Kidney glomerular epithelial cell (primary cell): ENCODE measurements at regions not wholly inside any gene's neighbourhood (a gene's known extent, or its start where the extent isn't known, plus 50 kb on each side); places are given as distances from the start of the nearest gene placed in this dataset.
A peak's percentile ranks its signal among the peaks of the same experiment; 100 is the strongest.

ENCODE experiments used
- DNase-seq: peaks from one replicate; lab custom pipeline; 2025; lab: John Stamatoyannopoulos, UW

GRCh38 chr12:24223926-24224325, 274.5 kb upstream of the SOX5 start:
- no peak for DNase-seq

DNA sequence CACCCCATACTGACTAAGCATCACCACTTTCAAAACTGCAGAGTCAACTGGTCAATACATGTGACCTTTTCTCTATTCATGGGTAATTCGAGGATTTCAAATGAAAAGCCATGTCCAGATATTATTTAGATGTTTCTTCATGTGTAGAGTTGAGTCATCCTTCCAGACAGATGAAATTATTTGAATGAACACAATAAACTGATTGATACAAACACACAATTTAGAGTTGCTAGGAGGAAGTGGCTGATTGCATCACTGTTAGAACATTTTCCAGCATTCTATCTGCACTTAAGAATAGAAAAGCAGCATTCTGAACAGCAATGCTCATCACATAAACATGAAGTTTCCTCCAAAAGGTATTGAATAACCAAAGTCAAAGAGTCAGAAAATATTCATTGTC, 273.5 kb upstream of the SOX5 start:
- peak; percentile 36 for DNase-seq

GRCh38 chr12:24212496-24212895, 263.0 kb upstream of the SOX5 start:
- DNase-seq, result no peak

- DNase-seq, result no peak
Observed at GRCh38 chr12:24206621-24207020, 257.2 kb upstream of the SOX5 start.

- peak; percentile 32 for DNase-seq
Observed at GRCh38 chr12:24201258-24201970, 251.9 kb upstream of the SOX5 start.

- DNase-seq, result peak; percentile 24
Observed at GRCh38 chr12:24200010-24200409, 250.5 kb upstream of the SOX5 start.

- peak; percentile 83 for DNase-seq
Observed at GRCh38 chr12:24198936-24199671, 249.6 kb upstream of the SOX5 start.

GRCh38 chr12:24198070-24198469, 248.6 kb upstream of the SOX5 start:
- peak; percentile 46 for DNase-seq

- DNase-seq, result no peak
Observed at GRCh38 chr12:24197532-24197931, 248.1 kb upstream of the SOX5 start.

DNA sequence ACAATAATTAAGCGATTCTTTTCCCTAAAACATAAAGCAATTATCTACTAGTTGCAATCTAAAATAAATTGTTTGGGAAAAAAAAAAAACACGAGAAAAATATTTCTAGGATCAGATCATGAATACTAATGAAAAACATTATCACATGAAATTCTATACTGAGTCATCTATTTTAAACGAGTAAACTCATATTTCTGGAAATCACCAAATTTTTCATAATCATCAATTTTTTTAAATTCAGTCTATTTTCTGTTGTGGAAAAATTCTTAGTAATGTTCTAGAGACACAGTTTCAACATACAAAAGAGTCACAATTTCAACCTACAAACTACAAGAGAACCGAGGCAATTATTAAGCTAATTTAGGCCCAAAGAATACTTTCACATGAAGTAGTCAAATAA, 245.6 kb upstream of the SOX5 start:
- DNase-seq, result no peak

DNA sequence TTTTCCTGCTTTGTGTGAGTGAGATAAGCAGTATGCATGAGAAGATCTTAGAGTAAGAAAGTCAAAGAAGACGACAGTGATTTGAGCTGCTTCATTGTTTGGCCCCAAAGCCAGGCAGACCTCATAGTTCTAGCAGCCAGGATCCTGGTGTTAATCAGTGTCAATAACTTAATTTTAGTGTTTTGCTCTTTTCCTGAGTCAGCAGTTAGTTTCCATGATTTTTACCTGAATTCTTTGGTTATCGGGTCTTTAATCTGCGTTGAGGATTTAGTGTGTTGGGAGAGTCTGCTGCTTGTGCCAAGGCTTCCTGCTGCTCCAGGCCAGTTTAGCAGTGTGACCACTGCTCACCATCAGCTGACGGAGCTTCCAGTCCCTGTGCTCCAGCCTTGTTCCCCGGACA, 241.6 kb upstream of the SOX5 start:
- no peak for DNase-seq

DNA sequence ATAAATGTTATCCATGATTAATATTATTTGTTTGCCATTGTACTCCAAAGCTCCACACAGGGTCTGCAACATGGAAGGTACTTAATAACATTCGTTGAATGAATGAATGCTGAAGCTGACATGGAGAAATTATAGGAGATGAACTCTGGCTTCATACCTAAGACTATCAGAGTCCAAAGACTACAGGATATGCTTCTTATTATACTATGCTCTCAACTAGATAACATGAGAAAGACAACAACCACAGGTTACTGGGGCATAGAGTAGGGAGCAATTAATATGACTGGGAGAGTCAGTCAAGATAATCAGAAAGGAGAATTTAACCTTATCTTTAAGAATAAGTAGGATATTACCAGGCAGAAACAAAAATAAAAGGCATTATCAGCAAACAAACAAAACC, 236.3 kb upstream of the SOX5 start:
- no peak for DNase-seq

- no peak for DNase-seq
Observed at GRCh38 chr12:24177889-24178288, 228.4 kb upstream of the SOX5 start.

GRCh38 chr12:24175929-24176328, 226.5 kb upstream of the SOX5 start:
- no peak for DNase-seq

DNA sequence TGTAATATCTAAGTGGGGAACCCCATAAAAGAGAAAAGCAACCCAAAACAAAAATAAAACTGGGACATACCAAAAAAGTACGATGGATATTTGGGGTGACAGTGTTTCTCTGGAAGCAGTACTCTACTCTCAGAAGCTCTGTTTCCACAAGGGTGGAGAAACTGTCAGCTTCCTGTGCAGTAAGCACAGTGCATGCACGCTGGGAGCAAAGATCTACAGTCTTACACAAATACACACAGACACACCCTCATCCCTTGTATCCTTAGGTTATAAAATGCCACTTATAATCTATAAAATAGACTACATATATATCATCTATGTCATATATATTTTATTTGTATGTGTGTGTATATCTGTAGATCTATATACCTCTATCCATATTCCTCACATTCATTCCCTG, 225.8 kb upstream of the SOX5 start:
- no peak for DNase-seq

GRCh38 chr12:24173067-24173466, 223.6 kb upstream of the SOX5 start:
- DNase-seq, result no peak

DNA sequence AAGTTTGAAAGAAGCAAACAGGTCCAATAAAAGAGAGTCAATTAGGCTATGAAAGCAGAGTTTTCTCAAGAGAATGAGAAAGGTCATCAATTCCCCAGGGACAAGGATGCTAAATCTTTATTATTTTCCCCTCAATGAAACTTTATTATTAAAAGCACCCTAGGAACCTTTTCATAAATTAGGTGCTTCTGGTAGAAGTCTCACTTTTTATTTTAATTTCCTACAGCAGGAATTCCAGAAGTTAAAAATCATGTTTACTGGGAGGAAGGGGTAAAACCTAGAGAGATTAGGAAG, 223.2 kb upstream of the SOX5 start:
- no peak for DNase-seq

DNA sequence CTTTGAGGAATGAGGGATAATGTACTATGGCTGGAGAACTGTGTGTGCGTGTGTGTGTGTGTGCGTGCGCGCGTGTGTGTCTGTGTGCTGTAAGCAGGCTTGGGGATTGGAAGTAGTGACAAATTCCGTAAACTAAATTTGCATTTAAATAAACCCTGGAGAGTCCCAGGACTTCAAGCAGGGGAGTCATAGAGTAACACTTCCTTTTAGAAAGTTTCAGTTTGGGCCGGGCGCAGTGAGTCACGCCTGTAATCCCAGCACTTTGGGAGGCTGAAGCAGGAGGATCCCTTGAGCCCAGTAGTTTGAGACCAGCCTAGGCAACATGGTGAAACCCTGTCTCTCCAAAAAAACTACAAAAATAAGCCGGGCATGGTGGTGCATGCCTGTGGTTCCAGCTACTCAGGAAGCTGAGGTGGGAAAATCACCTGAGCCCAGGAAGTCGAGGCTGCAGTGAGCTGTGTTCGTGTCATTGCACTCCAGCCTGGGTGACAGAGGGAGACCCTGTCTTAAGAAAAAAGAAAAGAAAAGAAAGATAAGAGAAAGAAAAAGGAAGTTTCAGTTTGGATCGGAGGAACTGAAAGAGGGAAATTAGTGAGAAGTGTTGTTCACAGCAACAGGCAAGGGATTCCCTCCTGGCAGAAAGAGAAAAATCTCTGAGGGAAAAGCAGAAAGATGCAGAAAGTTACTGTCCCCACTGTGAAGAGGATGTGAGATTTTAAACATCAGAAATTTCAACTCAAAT, 222.7 kb upstream of the SOX5 start:
- no peak for DNase-seq

DNA sequence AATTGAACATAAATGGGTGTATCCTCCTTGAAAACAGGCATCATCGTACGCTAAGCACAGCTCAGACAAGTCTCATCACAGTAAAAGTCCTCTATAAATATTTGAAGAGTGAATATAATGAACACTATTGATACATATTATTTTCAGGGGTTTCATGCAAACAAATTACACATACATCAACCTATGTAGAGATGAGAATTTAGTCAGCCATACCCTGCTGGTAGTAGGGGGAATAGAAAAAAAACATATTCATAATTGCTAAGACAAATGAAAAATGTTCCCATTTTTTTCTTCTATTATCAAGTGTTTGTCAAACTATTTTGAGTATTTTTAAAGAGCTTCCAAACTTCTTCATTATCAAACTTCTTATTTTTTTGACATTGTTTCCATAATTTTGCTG, 205.6 kb upstream of the SOX5 start:
- no peak for DNase-seq

GRCh38 chr12:24153079-24153478, 203.6 kb upstream of the SOX5 start:
- DNase-seq, result no peak

GRCh38 chr12:24152270-24152669, 202.8 kb upstream of the SOX5 start:
- no peak for DNase-seq

GRCh38 chr12:24143928-24144327, 194.5 kb upstream of the SOX5 start:
- no peak for DNase-seq

- DNase-seq, result no peak
Observed at GRCh38 chr12:24139035-24139434, 189.6 kb upstream of the SOX5 start.
